ENCODE measurements at regions not wholly inside any gene's neighbourhood (a gene's known extent, or its start where the extent isn't known, plus 50 kb on each side); places are given as distances from the start of the nearest gene placed in this dataset.

DNA sequence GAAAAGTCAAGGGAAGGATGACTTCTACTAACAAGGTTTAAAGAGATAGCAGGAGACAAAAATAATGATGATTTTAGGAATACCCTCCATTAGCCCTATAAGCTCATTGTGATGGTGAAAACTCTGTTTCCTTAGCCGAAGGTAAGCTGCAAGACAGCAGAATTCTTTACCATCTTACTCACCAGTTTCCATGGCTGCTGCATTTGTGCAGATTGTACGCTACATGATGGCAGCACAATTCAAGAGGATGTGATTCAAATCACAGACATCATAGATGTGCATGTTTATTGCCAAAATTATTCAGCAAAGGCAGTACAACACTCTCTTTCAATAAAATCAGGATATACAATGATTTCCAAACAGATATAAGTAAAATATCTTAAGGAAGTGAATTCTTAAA, 175.6 kb downstream of the SPATA31D1 start:
- Histone ChIP-seq H3K27ac (replicated peaks; ENCODE audit: low read length) (no peak overlapping the region), H4K8ac (ENCODE audit: low read depth, low read length) (no peak overlapping the region)
- no CpG with 5 or more reads among the region's 2 CpGs for WGBS, 2 donors (ENCODE audit: extremely low coverage in 2 of 2, insufficient read length in 2 of 2, insufficient replicate concordance in 1 of 2)

DNA sequence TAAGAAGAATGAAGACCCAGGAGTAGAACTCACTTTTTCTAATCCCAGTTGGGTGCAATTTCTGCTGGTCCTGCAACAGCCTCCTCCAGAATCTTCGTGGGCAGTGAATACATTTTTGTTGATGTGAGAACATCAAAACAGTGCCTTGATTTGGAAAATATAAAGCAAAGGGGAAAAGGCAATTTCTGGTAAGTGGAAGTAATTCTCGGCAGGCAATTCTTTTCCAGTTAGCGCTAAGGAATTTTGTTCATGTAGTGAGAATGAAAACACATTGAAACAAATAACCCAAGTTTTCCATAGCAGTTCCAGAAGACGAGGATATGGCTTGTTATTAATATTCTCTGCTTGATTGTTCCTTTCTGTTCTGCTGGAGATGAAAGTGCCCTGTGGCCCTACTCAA, 178.7 kb downstream of the SPATA31D1 start:
- Histone ChIP-seq H3K9ac (ENCODE audit: low read depth, low read length, poor library complexity) (no peak overlapping the region), H2AK5ac (ENCODE audit: low read depth, low read length) (no peak overlapping the region), H2BK12ac (ENCODE audit: low read length) (no peak overlapping the region), H4K8ac (ENCODE audit: low read depth, low read length) (no peak overlapping the region), H2AFZ (ENCODE audit: low read length) (no peak overlapping the region), H4K91ac (ENCODE audit: low read depth, low read length, poor library complexity) (no peak overlapping the region), H3K14ac (ENCODE audit: low read length) (no peak overlapping the region), H2BK15ac (ENCODE audit: low read length) (no peak overlapping the region), H2BK120ac (ENCODE audit: low read depth, low read length) (no peak overlapping the region), H3K36me3 (replicated peaks in 1 of 2; ENCODE audit: control insufficient read depth in 2 of 2, insufficient read depth in 2 of 2, low read length in 2 of 2) (no peaks in the 10 kb centered on the region), H3K4me3 (ENCODE audit: low read length in 2 of 2) (no peak overlapping the region), H3K4me2 (ENCODE audit: insufficient read depth, low read length, poor library complexity, severe bottlenecking) (no peak overlapping the region), H3K23ac (ENCODE audit: low read depth, low read length, poor library complexity) (no peak overlapping the region), H3K79me1 (ENCODE audit: low read depth, low read length) (no peaks in the 10 kb centered on the region), H3K4me1 (ENCODE audit: control insufficient read depth in 2 of 2, insufficient read depth in 1 of 2, low read depth in 1 of 2, low read length in 2 of 2) (peaks cover 3% of the 10 kb centered on the region in 2 donors), H3K9me3 (replicated peaks in 1 of 2; ENCODE audit: control insufficient read depth in 2 of 2, insufficient read depth in 1 of 2, low read depth in 1 of 2, low read length in 2 of 2) (no peaks in the 10 kb centered on the region), H3K27me3 (ENCODE audit: control insufficient read depth in 3 of 3, insufficient read depth in 3 of 3, low read depth in 1 of 3, low read length in 3 of 3) (no peaks in the 10 kb centered on the region), H2BK5ac (ENCODE audit: low read length) (no peak overlapping the region), H3K4ac (ENCODE audit: low read length) (no peak overlapping the region), H3K27ac (replicated peaks; ENCODE audit: low read length) (no peak overlapping the region), H3K18ac (ENCODE audit: low read length) (no peak overlapping the region)
- no CpG with 5 or more reads among the region's 4 CpGs for WGBS, 2 donors (ENCODE audit: extremely low coverage in 2 of 2, insufficient read length in 2 of 2, insufficient replicate concordance in 1 of 2)
- no peak for DNase-seq (ENCODE audit: low spot score)

More for the DNA sequence above, 175.6 kb downstream of the SPATA31D1 start:
- H4K91ac ChIP-seq (ENCODE audit: low read depth, low read length, poor library complexity) = no peak overlapping the region
- no peak overlapping the region for H2BK12ac ChIP-seq (ENCODE audit: low read length)
- no peak overlapping the region for H3K4ac ChIP-seq (ENCODE audit: low read length)
- no peaks in the 10 kb centered on the region for H3K9me3 ChIP-seq (replicated peaks in 1 of 2; ENCODE audit: control insufficient read depth in 2 of 2, insufficient read depth in 1 of 2, low read depth in 1 of 2, low read length in 2 of 2)
- no peak overlapping the region for H2BK15ac ChIP-seq (ENCODE audit: low read length)
- no peak overlapping the region for H2AFZ ChIP-seq (ENCODE audit: low read length)
- no peak for DNase-seq (ENCODE audit: low spot score)
- H2BK5ac ChIP-seq (ENCODE audit: low read length) = no peak overlapping the region
- no peak overlapping the region for H3K4me2 ChIP-seq (ENCODE audit: insufficient read depth, low read length, poor library complexity, severe bottlenecking)
- H3K36me3 ChIP-seq (replicated peaks in 1 of 2; ENCODE audit: control insufficient read depth in 2 of 2, insufficient read depth in 2 of 2, low read length in 2 of 2) = no peaks in the 10 kb centered on the region
- H3K14ac ChIP-seq (ENCODE audit: low read length) = no peak overlapping the region
- H3K18ac ChIP-seq (ENCODE audit: low read length) = no peak overlapping the region
- no peak overlapping the region for H2BK120ac ChIP-seq (ENCODE audit: low read depth, low read length)
- H2AK5ac ChIP-seq (ENCODE audit: low read depth, low read length) = no peak overlapping the region
- H3K9ac ChIP-seq (ENCODE audit: low read depth, low read length, poor library complexity) = no peak overlapping the region
- no peak overlapping the region for H3K4me3 ChIP-seq (ENCODE audit: low read length in 2 of 2)
- H3K79me1 ChIP-seq (ENCODE audit: low read depth, low read length) = no peaks in the 10 kb centered on the region
- no peaks in the 10 kb centered on the region for H3K4me1 ChIP-seq (ENCODE audit: control insufficient read depth in 2 of 2, insufficient read depth in 1 of 2, low read depth in 1 of 2, low read length in 2 of 2)
- no peaks in the 10 kb centered on the region for H3K27me3 ChIP-seq (ENCODE audit: control insufficient read depth in 3 of 3, insufficient read depth in 3 of 3, low read depth in 1 of 3, low read length in 3 of 3)
- no peak overlapping the region for H3K23ac ChIP-seq (ENCODE audit: low read depth, low read length, poor library complexity)

DNA sequence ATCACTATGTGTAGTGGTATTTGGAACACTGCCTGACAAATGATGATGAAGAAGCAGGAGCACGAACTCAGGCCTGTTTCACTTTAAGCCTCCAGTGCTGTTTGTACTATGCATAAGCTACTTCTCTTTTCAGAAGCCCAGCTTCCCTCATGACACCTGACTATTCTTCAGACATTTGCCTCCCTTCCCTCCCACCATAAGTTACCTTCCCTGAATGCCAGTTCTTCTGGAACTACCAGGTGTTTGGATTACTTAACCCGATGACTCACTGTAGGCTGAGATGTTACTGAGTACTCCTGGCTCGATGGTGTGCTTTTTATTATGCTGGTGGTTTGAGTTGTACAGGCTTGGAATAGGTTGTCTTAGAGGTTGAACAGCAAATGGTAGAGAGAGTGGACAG, 180.0 kb downstream of the SPATA31D1 start:
- Histone ChIP-seq H4K91ac (ENCODE audit: low read depth, low read length, poor library complexity) (no peak overlapping the region), H3K23ac (ENCODE audit: low read depth, low read length, poor library complexity) (no peak overlapping the region), H2BK120ac (ENCODE audit: low read depth, low read length) (no peak overlapping the region), H2BK15ac (ENCODE audit: low read length) (no peak overlapping the region), H3K79me1 (ENCODE audit: low read depth, low read length) (no peaks in the 10 kb centered on the region), H3K4ac (ENCODE audit: low read length) (no peak overlapping the region), H2BK5ac (ENCODE audit: low read length) (no peak overlapping the region), H3K4me2 (ENCODE audit: insufficient read depth, low read length, poor library complexity, severe bottlenecking) (no peak overlapping the region), H3K14ac (ENCODE audit: low read length) (no peak overlapping the region), H3K27ac (replicated peaks; ENCODE audit: low read length) (no peak overlapping the region), H3K4me1 (ENCODE audit: control insufficient read depth in 2 of 2, insufficient read depth in 1 of 2, low read depth in 1 of 2, low read length in 2 of 2) (peaks cover 3% of the 10 kb centered on the region in 2 donors), H2BK12ac (ENCODE audit: low read length) (no peak overlapping the region), H3K27me3 (ENCODE audit: control insufficient read depth in 3 of 3, insufficient read depth in 3 of 3, low read depth in 1 of 3, low read length in 3 of 3) (no peaks in the 10 kb centered on the region), H3K9me3 (replicated peaks in 1 of 2; ENCODE audit: control insufficient read depth in 2 of 2, insufficient read depth in 1 of 2, low read depth in 1 of 2, low read length in 2 of 2) (no peaks in the 10 kb centered on the region), H3K18ac (ENCODE audit: low read length) (no peak overlapping the region), H3K36me3 (replicated peaks in 1 of 2; ENCODE audit: control insufficient read depth in 2 of 2, insufficient read depth in 2 of 2, low read length in 2 of 2) (peaks cover 0 to 2% of the 10 kb centered on the region in 2 donors), H2AK5ac (ENCODE audit: low read depth, low read length) (no peak overlapping the region), H3K9ac (ENCODE audit: low read depth, low read length, poor library complexity) (no peak overlapping the region), H2AFZ (ENCODE audit: low read length) (no peak overlapping the region), H4K8ac (ENCODE audit: low read depth, low read length) (no peak overlapping the region), H3K4me3 (ENCODE audit: low read length in 2 of 2) (no peak overlapping the region)
- DNase-seq (ENCODE audit: low spot score) = no peak
- no CpG with 5 or more reads among the region's 3 CpGs for WGBS, 2 donors (ENCODE audit: extremely low coverage in 2 of 2, insufficient read length in 2 of 2, insufficient replicate concordance in 1 of 2)

DNA sequence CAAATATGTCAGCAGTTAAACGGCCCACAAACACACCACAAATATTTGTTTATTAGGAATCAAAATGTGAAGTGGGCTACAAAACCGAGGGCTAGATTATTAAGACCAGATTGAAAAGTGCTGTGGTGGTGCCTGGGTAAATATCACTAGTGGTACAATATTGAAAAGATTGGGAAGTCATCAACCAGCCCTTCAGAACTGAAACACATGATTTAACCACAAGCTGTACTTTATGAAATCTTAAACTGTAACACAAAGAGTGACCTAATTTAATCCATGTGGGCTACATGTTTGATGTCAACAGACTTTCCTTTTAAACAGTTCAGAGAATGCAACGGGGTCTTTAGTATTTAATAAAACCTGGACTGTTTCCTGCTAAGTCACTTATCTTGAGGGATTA, 182.3 kb downstream of the SPATA31D1 start:
- WGBS, 2 donors (ENCODE audit: extremely low coverage in 2 of 2, insufficient read length in 2 of 2, insufficient replicate concordance in 1 of 2) = no CpG with 5 or more reads among the region's 3 CpGs
- no peak overlapping the region for H3K4me2 ChIP-seq (ENCODE audit: insufficient read depth, low read length, poor library complexity, severe bottlenecking)

More for the DNA sequence above, 182.3 kb downstream of the SPATA31D1 start:
- Histone ChIP-seq H4K8ac (ENCODE audit: low read depth, low read length) (no peak overlapping the region), H3K27me3 (ENCODE audit: control insufficient read depth in 3 of 3, insufficient read depth in 3 of 3, low read depth in 1 of 3, low read length in 3 of 3) (no peaks in the 10 kb centered on the region), H2BK120ac (ENCODE audit: low read depth, low read length) (no peak overlapping the region), H3K9ac (ENCODE audit: low read depth, low read length, poor library complexity) (no peak overlapping the region), H2BK12ac (ENCODE audit: low read length) (no peak overlapping the region), H3K4me1 (ENCODE audit: control insufficient read depth in 2 of 2, insufficient read depth in 1 of 2, low read depth in 1 of 2, low read length in 2 of 2) (peaks cover 3% of the 10 kb centered on the region in 2 donors), H3K9me3 (replicated peaks in 1 of 2; ENCODE audit: control insufficient read depth in 2 of 2, insufficient read depth in 1 of 2, low read depth in 1 of 2, low read length in 2 of 2) (no peaks in the 10 kb centered on the region), H2AK5ac (ENCODE audit: low read depth, low read length) (no peak overlapping the region), H2BK15ac (ENCODE audit: low read length) (no peak overlapping the region), H3K4me3 (ENCODE audit: low read length in 2 of 2) (no peak overlapping the region), H4K91ac (ENCODE audit: low read depth, low read length, poor library complexity) (no peak overlapping the region), H2AFZ (ENCODE audit: low read length) (no peak overlapping the region), H3K14ac (ENCODE audit: low read length) (no peak overlapping the region), H2BK5ac (ENCODE audit: low read length) (no peak overlapping the region), H3K23ac (ENCODE audit: low read depth, low read length, poor library complexity) (no peak overlapping the region), H3K18ac (ENCODE audit: low read length) (no peak overlapping the region), H3K79me1 (ENCODE audit: low read depth, low read length) (no peaks in the 10 kb centered on the region), H3K4ac (ENCODE audit: low read length) (no peak overlapping the region), H3K36me3 (replicated peaks in 1 of 2; ENCODE audit: control insufficient read depth in 2 of 2, insufficient read depth in 2 of 2, low read length in 2 of 2) (peaks cover 0 to 2% of the 10 kb centered on the region in 2 donors), H3K27ac (replicated peaks; ENCODE audit: low read length) (no peak overlapping the region)
- DNase-seq (ENCODE audit: low spot score) = no peak
